IPS DF 6.9 (cell line): ENCODE measurements at regions not wholly inside any gene's neighbourhood (a gene's known extent, or its start where the extent isn't known, plus 50 kb on each side); places are given as distances from the start of the nearest gene placed in this dataset.
"Not testable (repeated sequence)": the region's sequence is repeated elsewhere in the genome, so short reads cannot be mapped to it uniquely, and the experiment has no call there.

ENCODE experiments used
- DNase-seq: peaks from one replicate; pipeline ENCODE4 v3.0.0-alpha.2; 2013; ENCODE audit warnings: low read depth, low spot score
- H3K27ac ChIP-seq: one replicate; pipeline ENCODE4 v1.5.1; 2013; ENCODE audit warnings: low read length, control low read depth
- H3K27me3 ChIP-seq: 2 replicates; pipeline ENCODE4 v1.6.1; 2013; ENCODE audit warnings: mild to moderate bottlenecking, low read length; ENCODE audit not compliant: control insufficient read depth, insufficient read depth
- H3K36me3 ChIP-seq: 2 replicates; pipeline ENCODE4 v1.6.1; 2013; ENCODE audit warnings: low read length; ENCODE audit not compliant: control insufficient read depth, insufficient read depth
- H3K4me1 ChIP-seq: 2 replicates; pipeline ENCODE4 v1.6.1; 2013; ENCODE audit warnings: low read length; ENCODE audit not compliant: control insufficient read depth, insufficient read depth
- H3K4me3 ChIP-seq: 2 replicates; pipeline ENCODE4 v1.5.1; 2013; ENCODE audit warnings: mild to moderate bottlenecking, low read length
- H3K9me3 ChIP-seq: 2 replicates; pipeline ENCODE4 v1.6.1; 2013; ENCODE audit warnings: low read length, inconsistent platforms; ENCODE audit not compliant: control insufficient read depth, insufficient read depth
- WGBS: extraction: QIAGEN DNeasy Blood & Tissue Kit; methylation state at CpG from one replicate; pipeline ENCODE4 v1.1.7; 2013; ENCODE audit warnings: mixed read lengths, missing lambda C conversion rate; ENCODE audit not compliant: insufficient read length, insufficient coverage; 5-methylcytosine and 5-hydroxymethylcytosine counted together

DNA sequence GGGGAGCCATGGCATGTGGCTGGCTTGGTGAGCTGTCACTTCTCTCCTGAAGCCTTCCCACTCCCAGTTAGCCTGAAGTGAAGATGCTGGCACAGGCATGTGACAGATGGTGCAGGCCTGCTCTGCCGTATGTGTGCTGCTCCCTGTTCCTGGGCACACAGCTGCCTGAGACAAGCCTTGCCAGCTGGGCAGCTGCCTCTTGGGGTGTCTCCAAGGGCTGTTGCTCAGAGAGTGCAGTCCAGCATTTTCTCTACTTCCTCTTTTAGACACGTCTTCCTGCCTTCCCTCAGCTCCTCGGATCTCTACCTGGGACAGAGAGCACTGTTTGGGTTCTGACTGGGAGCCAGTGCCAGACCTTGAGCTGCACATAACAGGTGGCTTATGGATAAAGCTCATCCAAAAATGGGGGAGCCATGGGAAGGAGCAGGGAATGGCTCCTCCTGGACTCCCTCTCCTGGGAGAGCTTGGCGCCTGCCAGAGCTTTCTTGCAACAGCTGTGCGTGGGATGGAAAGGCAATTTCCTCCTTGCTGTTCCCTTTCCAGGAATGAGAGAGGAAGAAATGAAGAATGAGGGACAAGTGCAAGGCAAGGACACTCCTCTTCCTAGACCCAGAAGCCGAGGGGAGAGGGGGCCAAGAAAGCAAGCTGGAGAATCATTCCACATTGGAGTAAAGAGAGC is 132.9 kb downstream of the MSL3 start:
- no peak for DNase-seq
- Histone ChIP-seq H3K9me3 (no peaks in the 10 kb centered on the region), H3K4me1 (no peaks in the 10 kb centered on the region), H3K4me3 (no peak overlapping the region), H3K27me3 (no peaks in the 10 kb centered on the region), H3K27ac (no peak overlapping the region), H3K36me3 (no peaks in the 10 kb centered on the region)
- WGBS = no CpG with 5 or more reads among the region's 6 CpGs

- Histone ChIP-seq H3K4me1 (no peaks in the 10 kb centered on the region), H3K36me3 (no peaks in the 10 kb centered on the region), H3K9me3 (no peaks in the 10 kb centered on the region), H3K27ac (no peak overlapping the region), H3K27me3 (no peaks in the 10 kb centered on the region), H3K4me3 (no peak overlapping the region)
- WGBS = no CpG with 5 or more reads among the region's 3 CpGs
- no peak for DNase-seq
Measured at GRCh38 chrX:11893933-11894710, 136.1 kb downstream of the MSL3 start.

- no peak for DNase-seq
- WGBS = no CpG with 5 or more reads among the region's 2 CpGs
- no peaks in the 10 kb centered on the region for H3K27me3 ChIP-seq
- no peaks in the 10 kb centered on the region for H3K36me3 ChIP-seq
- H3K4me1 ChIP-seq = no peaks in the 10 kb centered on the region
- no peak overlapping the region for H3K4me3 ChIP-seq
- H3K9me3 ChIP-seq = no peaks in the 10 kb centered on the region
- no peak overlapping the region for H3K27ac ChIP-seq
Measured at GRCh38 chrX:11899091-11899490, 141.1 kb downstream of the MSL3 start.

DNA sequence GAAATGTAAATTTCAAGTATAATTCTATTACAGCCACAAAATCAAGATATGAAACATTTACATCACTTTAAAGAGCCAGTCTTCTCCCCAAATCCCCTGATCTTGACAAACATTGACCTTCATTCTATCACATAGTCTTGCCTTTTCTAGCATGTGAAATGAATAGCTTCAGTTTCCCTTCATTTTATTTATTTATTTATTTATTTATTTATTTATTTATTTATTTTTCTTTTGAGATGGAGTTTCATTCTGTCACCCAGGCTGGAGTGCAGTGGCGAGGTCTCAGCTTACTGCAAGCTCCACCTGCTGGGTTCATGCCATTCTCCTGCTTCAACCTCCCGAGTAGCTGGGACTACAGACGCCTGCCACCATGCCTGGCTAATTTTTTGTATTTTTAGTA is 147.9 kb downstream of the MSL3 start:
- not testable (repeated sequence) for H3K36me3 ChIP-seq, H3K27me3 ChIP-seq, H3K4me1 ChIP-seq, H3K9me3 ChIP-seq, DNase-seq, H3K27ac ChIP-seq, H3K4me3 ChIP-seq
- no CpG with 5 or more reads among the region's 3 CpGs for WGBS

GRCh38 chrX:11908371-11908770 is 150.3 kb downstream of the MSL3 start:
- Histone ChIP-seq H3K36me3 (no peaks in the 10 kb centered on the region), H3K27me3 (no peaks in the 10 kb centered on the region), H3K4me3 (no peak overlapping the region), H3K27ac (no peak overlapping the region), H3K9me3 (no peaks in the 10 kb centered on the region), H3K4me1 (no peaks in the 10 kb centered on the region)
- no peak for DNase-seq
- WGBS = no CpG with 5 or more reads among the region's 2 CpGs

DNA sequence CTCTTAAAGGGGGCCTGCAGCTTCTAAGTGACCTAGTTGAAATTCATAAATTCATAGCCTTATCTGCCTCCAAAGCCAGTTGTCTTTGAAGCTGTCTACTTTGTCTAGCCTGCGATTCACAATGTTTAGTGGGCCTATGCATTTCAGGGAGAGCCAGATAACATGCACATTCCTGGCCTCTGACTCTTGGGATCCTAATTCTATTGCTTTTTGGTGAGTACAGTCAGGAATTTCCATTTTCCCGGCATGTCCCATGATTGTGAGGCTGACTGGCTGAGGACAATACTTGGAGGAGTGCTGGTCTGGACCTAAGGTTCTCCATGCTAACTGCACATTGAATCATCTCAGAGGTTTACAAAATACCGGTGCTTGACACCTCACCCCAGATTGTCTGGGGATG is 155.0 kb downstream of the MSL3 start:
- H3K4me1 ChIP-seq = no peaks in the 10 kb centered on the region
- H3K27me3 ChIP-seq = no peaks in the 10 kb centered on the region
- WGBS = no CpG with 5 or more reads among the region's 3 CpGs
- no peaks in the 10 kb centered on the region for H3K9me3 ChIP-seq
- no peaks in the 10 kb centered on the region for H3K36me3 ChIP-seq
- H3K27ac ChIP-seq = no peak overlapping the region
- no peak overlapping the region for H3K4me3 ChIP-seq
- DNase-seq = no peak

GRCh38 chrX:11929476-11929875 is 171.4 kb downstream of the MSL3 start:
- no peaks in the 10 kb centered on the region for H3K9me3 ChIP-seq
- DNase-seq = no peak
- H3K27me3 ChIP-seq = no peaks in the 10 kb centered on the region
- H3K4me1 ChIP-seq = no peaks in the 10 kb centered on the region
- no CpG with 5 or more reads among the region's 5 CpGs for WGBS
- H3K4me3 ChIP-seq = no peak overlapping the region
- H3K27ac ChIP-seq = no peak overlapping the region
- no peaks in the 10 kb centered on the region for H3K36me3 ChIP-seq

DNA sequence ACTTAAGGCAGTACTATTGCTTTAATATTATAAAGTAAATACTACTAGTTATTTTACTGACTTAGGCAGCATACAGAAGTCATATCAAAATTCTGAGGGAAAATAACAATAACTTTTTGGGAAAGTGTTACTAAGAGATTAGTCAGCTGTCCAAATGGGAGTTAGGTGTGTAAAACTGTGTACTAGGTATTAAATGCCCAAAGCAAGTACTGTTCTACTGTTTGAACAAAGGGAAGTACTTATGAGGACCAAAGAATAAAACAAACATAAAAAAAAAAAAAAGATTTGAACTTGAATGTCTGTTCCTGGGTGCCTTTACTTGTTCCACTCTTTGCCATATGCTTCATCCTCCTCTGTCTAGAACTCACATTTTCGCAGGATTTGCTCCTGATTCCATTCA is 174.4 kb downstream of the MSL3 start:
- DNase-seq = no peak
- WGBS = no CpG with 5 or more reads among the region's 1 CpG
- Histone ChIP-seq H3K9me3 (no peaks in the 10 kb centered on the region), H3K4me1 (no peaks in the 10 kb centered on the region), H3K36me3 (no peaks in the 10 kb centered on the region), H3K27ac (no peak overlapping the region), H3K4me3 (no peak overlapping the region), H3K27me3 (no peaks in the 10 kb centered on the region)

GRCh38 chrX:11934089-11934488 is 176.1 kb downstream of the MSL3 start:
- no CpG with 5 or more reads among the region's 1 CpG for WGBS
- no peaks in the 10 kb centered on the region for H3K9me3 ChIP-seq
- H3K36me3 ChIP-seq = no peaks in the 10 kb centered on the region
- no peak for DNase-seq
- no peaks in the 10 kb centered on the region for H3K4me1 ChIP-seq
- no peak overlapping the region for H3K27ac ChIP-seq
- no peaks in the 10 kb centered on the region for H3K27me3 ChIP-seq
- H3K4me3 ChIP-seq = no peak overlapping the region

DNA sequence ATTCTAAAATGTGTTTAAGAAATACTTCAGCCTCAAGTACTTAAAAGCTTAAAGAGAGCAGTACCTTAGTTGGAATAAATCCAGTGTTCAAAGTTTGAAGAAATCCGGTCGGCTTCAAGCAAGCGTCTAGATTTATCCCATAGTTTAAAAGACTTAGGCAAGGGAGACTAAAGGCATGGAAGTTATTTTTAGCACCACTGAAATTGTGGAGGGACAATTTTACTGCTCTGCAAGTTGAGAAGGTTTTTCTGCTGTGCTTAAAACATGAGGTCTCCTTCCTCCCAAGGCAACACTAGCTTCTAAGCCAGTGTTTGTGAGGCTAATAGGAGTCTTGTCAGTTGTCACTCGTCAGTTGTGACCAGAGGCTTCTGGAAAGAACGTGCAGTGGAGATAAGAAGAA is 183.5 kb downstream of the MSL3 start:
- H3K4me3 ChIP-seq = no peak overlapping the region
- no peaks in the 10 kb centered on the region for H3K9me3 ChIP-seq
- H3K36me3 ChIP-seq = no peaks in the 10 kb centered on the region
- no peak overlapping the region for H3K27ac ChIP-seq
- no peaks in the 10 kb centered on the region for H3K4me1 ChIP-seq
- no peak for DNase-seq
- no peaks in the 10 kb centered on the region for H3K27me3 ChIP-seq
- WGBS = no CpG with 5 or more reads among the region's 5 CpGs

DNA sequence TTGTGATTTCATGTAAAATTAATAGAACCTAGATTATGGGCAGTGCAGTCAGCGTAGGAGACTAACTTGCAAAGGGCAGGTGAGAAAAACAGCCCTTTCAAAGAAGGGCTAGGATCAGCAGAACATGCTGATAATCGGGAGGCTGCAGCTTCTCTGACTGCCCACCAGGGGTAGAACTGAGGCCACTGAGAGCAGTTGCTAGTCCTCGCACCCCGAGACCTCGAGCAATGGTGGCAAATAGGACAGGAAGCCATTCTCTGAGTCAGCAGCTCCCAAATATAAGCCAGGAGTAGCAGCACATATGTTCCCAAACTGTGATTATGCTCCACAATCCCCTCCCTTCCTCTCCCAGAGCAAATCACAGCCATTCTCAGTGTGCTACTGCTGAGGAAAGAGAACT is 186.5 kb downstream of the MSL3 start:
- peak; percentile 5 for DNase-seq

More for the DNA sequence above, 186.5 kb downstream of the MSL3 start:
- Histone ChIP-seq H3K9me3 (no peaks in the 10 kb centered on the region), H3K4me1 (no peaks in the 10 kb centered on the region), H3K27ac (no peak overlapping the region), H3K27me3 (no peaks in the 10 kb centered on the region), H3K36me3 (no peaks in the 10 kb centered on the region), H3K4me3 (no peak overlapping the region)
- no CpG with 5 or more reads among the region's 5 CpGs for WGBS
